ENCODE measurements at regions not wholly inside any gene's neighbourhood (a gene's known extent, or its start where the extent isn't known, plus 50 kb on each side); places are given as distances from the start of the nearest gene placed in this dataset.

DNA sequence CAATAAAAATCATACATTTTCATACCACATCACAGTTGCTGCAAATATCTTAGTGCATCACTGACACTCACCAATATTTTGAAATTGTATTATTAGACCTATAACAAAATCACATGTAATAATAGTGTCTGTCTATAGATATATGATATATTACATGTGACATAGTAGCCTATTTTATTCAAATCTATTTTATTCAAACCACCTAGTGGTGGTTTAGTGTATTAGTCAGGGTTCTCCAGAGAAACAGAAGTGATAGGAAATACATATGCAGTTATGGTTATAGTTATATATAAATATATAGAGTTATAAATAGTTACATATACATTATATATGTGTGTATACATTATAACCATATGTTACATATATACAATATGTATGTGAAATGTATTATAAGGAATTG, 366.5 kb upstream of the ARID1B start:
- H3K27me3 ChIP-seq (replicated peaks; ENCODE audit: insufficient read depth, low read length), result no peaks in the 10 kb centered on the region
- H3K9me2 ChIP-seq (replicated peaks; ENCODE audit: insufficient read depth, low read length), result no peaks in the 10 kb centered on the region
- TF ChIP-seq, protein P1, sequence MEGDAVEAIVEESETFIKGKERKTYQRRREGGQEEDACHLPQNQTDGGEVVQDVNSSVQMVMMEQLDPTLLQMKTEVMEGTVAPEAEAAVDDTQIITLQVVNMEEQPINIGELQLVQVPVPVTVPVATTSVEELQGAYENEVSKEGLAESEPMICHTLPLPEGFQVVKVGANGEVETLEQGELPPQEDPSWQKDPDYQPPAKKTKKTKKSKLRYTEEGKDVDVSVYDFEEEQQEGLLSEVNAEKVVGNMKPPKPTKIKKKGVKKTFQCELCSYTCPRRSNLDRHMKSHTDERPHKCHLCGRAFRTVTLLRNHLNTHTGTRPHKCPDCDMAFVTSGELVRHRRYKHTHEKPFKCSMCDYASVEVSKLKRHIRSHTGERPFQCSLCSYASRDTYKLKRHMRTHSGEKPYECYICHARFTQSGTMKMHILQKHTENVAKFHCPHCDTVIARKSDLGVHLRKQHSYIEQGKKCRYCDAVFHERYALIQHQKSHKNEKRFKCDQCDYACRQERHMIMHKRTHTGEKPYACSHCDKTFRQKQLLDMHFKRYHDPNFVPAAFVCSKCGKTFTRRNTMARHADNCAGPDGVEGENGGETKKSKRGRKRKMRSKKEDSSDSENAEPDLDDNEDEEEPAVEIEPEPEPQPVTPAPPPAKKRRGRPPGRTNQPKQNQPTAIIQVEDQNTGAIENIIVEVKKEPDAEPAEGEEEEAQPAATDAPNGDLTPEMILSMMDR (IDR thresholded peaks at IDR 0.05; ENCODE audit: low read length), result no peak
- TF ChIP-seq EZH2phosphoT487 (IDR thresholded peaks at IDR 0.05; ENCODE audit: low read length), result no peak
- DNase-seq, result no peak
- H4K20me1 ChIP-seq (ENCODE audit: insufficient read depth, low read length), result no peaks in the 10 kb centered on the region
- H3K27ac ChIP-seq (ENCODE audit: low read length), result no peak overlapping the region
- H3K79me2 ChIP-seq (ENCODE audit: low read length), result no peaks in the 10 kb centered on the region
- H3F3A ChIP-seq (ENCODE audit: insufficient read depth, low read length), result no peaks in the 10 kb centered on the region
- no peaks in the 10 kb centered on the region for H3K4me1 ChIP-seq (ENCODE audit: low read length)
- H3K9ac ChIP-seq (ENCODE audit: low read length), result no peak overlapping the region
- no peak overlapping the region for H3K4me2 ChIP-seq (ENCODE audit: low read depth, low read length)
- H2AFZ ChIP-seq (ENCODE audit: low read length), result no peak overlapping the region
- H3K9me3 ChIP-seq (replicated peaks; ENCODE audit: insufficient read depth, low read length), result no peaks in the 10 kb centered on the region
- H3K36me3 ChIP-seq (replicated peaks; ENCODE audit: insufficient read depth, low read length), result no peaks in the 10 kb centered on the region
- no peak overlapping the region for H3K4me3 ChIP-seq (ENCODE audit: low read length)

DNA sequence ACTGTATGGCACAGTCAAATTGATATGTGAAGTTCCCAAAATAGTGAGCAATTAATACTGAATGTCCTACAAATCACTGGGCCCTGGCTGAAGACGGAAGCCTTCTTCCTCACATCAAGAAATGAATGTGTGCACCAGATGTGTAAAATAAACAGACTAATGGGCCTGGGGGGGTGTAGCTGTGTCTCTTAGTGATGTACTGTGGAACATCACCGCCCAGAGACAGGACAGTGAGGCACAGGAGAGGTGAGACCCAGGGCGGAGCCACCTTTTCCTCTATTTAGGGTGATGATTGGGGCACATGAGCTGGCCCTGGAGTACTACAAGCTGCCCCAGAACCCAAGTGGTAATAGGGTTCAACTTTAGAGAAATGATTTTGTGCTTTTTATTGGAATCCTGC, 368.5 kb upstream of the ARID1B start:
- H3K4me3 ChIP-seq (ENCODE audit: low read length), result no peak overlapping the region
- no peak overlapping the region for H3K9ac ChIP-seq (ENCODE audit: low read length)
- H3K36me3 ChIP-seq (replicated peaks; ENCODE audit: insufficient read depth, low read length), result no peaks in the 10 kb centered on the region
- H3F3A ChIP-seq (ENCODE audit: insufficient read depth, low read length), result no peaks in the 10 kb centered on the region
- no peaks in the 10 kb centered on the region for H3K4me1 ChIP-seq (ENCODE audit: low read length)
- no peak overlapping the region for H3K4me2 ChIP-seq (ENCODE audit: low read depth, low read length)
- H3K27ac ChIP-seq (ENCODE audit: low read length), result no peak overlapping the region
- no peak for TF ChIP-seq EZH2 (optimal IDR thresholded peaks at IDR 0.05; ENCODE audit: low read depth, low read length)
- TF ChIP-seq, protein P1 (IDR thresholded peaks at IDR 0.05; ENCODE audit: low read length), result no peak
- no peak for TF ChIP-seq EZH2phosphoT487 (IDR thresholded peaks at IDR 0.05; ENCODE audit: low read length)
- H3K9me3 ChIP-seq (replicated peaks; ENCODE audit: insufficient read depth, low read length), result no peaks in the 10 kb centered on the region
- no peaks in the 10 kb centered on the region for H3K79me2 ChIP-seq (ENCODE audit: low read length)
- H2AFZ ChIP-seq (ENCODE audit: low read length), result no peak overlapping the region
- H4K20me1 ChIP-seq (ENCODE audit: insufficient read depth, low read length), result no peaks in the 10 kb centered on the region
- H3K9me2 ChIP-seq (replicated peaks; ENCODE audit: insufficient read depth, low read length), result no peaks in the 10 kb centered on the region
- no peaks in the 10 kb centered on the region for H3K27me3 ChIP-seq (replicated peaks; ENCODE audit: insufficient read depth, low read length)
- no peak for DNase-seq

DNA sequence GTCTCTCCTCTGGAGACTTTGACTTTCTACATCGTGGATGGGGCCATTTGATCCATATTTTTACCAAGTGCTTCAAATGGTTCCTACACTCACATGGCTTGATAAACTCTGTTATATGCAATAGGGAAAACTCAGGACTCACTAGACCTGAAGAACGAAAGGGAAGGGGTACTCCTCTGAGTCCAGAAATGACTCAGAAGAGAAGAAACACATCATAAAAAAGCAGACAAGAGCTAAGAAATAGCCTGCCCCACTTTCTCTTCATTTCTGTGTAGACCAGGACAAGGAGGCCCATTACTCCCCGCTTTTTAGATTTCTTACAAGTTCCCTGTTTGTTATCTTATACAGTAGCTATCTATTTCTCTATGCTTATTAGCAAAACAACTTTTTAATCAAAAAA, 369.8 kb upstream of the ARID1B start:
- TF ChIP-seq, protein P1 (IDR thresholded peaks at IDR 0.05; ENCODE audit: low read length), result no peak
- no peak for TF ChIP-seq EZH2 (optimal IDR thresholded peaks at IDR 0.05; ENCODE audit: low read depth, low read length)
- no peak for TF ChIP-seq EZH2phosphoT487 (IDR thresholded peaks at IDR 0.05; ENCODE audit: low read length)
- H3K36me3 ChIP-seq (replicated peaks; ENCODE audit: insufficient read depth, low read length), result no peaks in the 10 kb centered on the region
- H3K79me2 ChIP-seq (ENCODE audit: low read length), result no peaks in the 10 kb centered on the region
- no peak overlapping the region for H3K27ac ChIP-seq (ENCODE audit: low read length)
- no peaks in the 10 kb centered on the region for H4K20me1 ChIP-seq (ENCODE audit: insufficient read depth, low read length)
- H3K4me2 ChIP-seq (ENCODE audit: low read depth, low read length), result no peak overlapping the region
- no peaks in the 10 kb centered on the region for H3K27me3 ChIP-seq (replicated peaks; ENCODE audit: insufficient read depth, low read length)
- no peak overlapping the region for H3K9ac ChIP-seq (ENCODE audit: low read length)
- no peaks in the 10 kb centered on the region for H3K9me3 ChIP-seq (replicated peaks; ENCODE audit: insufficient read depth, low read length)
- H3K9me2 ChIP-seq (replicated peaks; ENCODE audit: insufficient read depth, low read length), result no peaks in the 10 kb centered on the region
- DNase-seq, result no peak
- H3K4me1 ChIP-seq (ENCODE audit: low read length), result no peaks in the 10 kb centered on the region
- H3K4me3 ChIP-seq (ENCODE audit: low read length), result no peak overlapping the region
- no peak overlapping the region for H2AFZ ChIP-seq (ENCODE audit: low read length)
- no peaks in the 10 kb centered on the region for H3F3A ChIP-seq (ENCODE audit: insufficient read depth, low read length)
